OCI-LY7 (cell line): ENCODE measurements at regions not wholly inside any gene's neighbourhood (a gene's known extent, or its start where the extent isn't known, plus 50 kb on each side); places are given as distances from the start of the nearest gene placed in this dataset.

Source experiments
- EZH2phosphoT487 ChIP-seq: fragments of 200-600 bp; sonication (generic); IDR thresholded peaks from 2 replicates; pipeline ENCODE4 v1.6.1; 2018; ENCODE audit warnings: low read depth, borderline replicate concordance, mild to moderate bottlenecking, mixed run types, antibody characterized with exemption, low read length, moderate library complexity, mixed read lengths
- TF ChIP-seq, protein P1 (sequence below): fragments of 200-600 bp; sonication (generic); conservative IDR thresholded peaks from 2 replicates; pipeline ENCODE4 v1.5.1; 2014; ENCODE audit warnings: mild to moderate bottlenecking, antibody characterized with exemption, low read length, moderate library complexity, mixed read lengths

DNA sequence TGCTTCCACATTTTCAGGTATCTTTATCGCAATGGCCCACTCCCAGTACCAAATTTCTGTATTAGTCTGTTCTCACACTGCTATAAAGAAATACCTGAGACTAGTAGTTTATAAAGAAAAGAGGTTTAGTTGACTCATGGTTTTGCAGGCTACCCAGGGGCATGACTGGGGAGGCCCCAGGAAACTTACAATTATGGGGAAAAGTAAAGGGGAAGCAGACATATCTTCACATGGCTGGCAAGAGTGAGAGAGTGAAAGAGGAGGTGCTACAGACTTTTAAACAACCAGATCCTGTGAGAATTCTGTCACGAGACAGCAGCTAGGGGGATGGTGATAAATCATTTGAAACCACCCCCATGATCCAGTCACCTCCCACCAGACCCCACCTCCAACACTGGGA lies 238.2 kb upstream of the DMAC1 start:
- TF ChIP-seq, protein P1, sequence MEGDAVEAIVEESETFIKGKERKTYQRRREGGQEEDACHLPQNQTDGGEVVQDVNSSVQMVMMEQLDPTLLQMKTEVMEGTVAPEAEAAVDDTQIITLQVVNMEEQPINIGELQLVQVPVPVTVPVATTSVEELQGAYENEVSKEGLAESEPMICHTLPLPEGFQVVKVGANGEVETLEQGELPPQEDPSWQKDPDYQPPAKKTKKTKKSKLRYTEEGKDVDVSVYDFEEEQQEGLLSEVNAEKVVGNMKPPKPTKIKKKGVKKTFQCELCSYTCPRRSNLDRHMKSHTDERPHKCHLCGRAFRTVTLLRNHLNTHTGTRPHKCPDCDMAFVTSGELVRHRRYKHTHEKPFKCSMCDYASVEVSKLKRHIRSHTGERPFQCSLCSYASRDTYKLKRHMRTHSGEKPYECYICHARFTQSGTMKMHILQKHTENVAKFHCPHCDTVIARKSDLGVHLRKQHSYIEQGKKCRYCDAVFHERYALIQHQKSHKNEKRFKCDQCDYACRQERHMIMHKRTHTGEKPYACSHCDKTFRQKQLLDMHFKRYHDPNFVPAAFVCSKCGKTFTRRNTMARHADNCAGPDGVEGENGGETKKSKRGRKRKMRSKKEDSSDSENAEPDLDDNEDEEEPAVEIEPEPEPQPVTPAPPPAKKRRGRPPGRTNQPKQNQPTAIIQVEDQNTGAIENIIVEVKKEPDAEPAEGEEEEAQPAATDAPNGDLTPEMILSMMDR: no peak
- TF ChIP-seq EZH2phosphoT487: no peak
